Breast epithelium (tissue), 3 donors: ENCODE measurements at regions not wholly inside any gene's neighbourhood (a gene's known extent, or its start where the extent isn't known, plus 50 kb on each side); places are given as distances from the start of the nearest gene placed in this dataset.

Source experiments
- CTCF ChIP-seq, 3 donors: fragments of 450-650 bp; IDR thresholded peaks; one replicate each; pipeline ENCODE4 v1.5.1; 2016 to 2017; ENCODE audit warnings: antibody characterized with exemption in 3 of 3, mild to moderate bottlenecking in 3 of 3, moderate library complexity in 3 of 3
- POLR2A ChIP-seq: fragments of 450-650 bp; IDR thresholded peaks from one replicate; pipeline ENCODE4 v1.6.1; 2016; ENCODE audit warnings: antibody characterized with exemption, mild to moderate bottlenecking, moderate library complexity

GRCh38 chr7:115096262-115096661, 174.4 kb downstream of the MDFIC start:
- TF ChIP-seq CTCF (IDR thresholded peaks at IDR 0.05): no peak
- TF ChIP-seq POLR2A: no peak
